HG02981 (cell line): ENCODE measurements at regions not wholly inside any gene's neighbourhood (a gene's known extent, or its start where the extent isn't known, plus 50 kb on each side); places are given as distances from the start of the nearest gene placed in this dataset.

Experiments
- ATAC-seq: cut with Tn5 transposase; IDR thresholded peaks from one replicate; pipeline ENCODE4 v1.9.1; 2021; ENCODE audit warnings: mild to moderate bottlenecking, moderate library complexity; ENCODE audit not compliant: unreplicated experiment

DNA sequence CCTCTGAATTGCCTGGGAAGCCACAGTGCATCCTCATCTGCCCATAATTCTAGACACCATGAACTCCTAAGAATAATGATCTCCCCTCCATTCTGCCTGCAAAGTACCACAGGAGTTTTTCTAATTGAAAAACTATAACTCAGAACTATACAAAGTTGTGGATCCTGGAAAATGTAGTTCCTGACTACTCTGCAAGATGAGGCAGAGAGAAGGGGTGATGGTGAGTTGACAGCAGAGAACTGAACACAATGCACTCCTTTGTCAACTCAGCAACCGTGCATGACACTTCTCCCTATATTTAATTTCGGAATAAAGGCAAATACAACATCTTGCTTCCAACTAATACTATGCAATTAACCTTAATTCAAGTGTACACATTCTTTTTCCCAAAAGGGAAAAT lies 471.1 kb upstream of the FAM98A start:
- ATAC-seq, result no peak

DNA sequence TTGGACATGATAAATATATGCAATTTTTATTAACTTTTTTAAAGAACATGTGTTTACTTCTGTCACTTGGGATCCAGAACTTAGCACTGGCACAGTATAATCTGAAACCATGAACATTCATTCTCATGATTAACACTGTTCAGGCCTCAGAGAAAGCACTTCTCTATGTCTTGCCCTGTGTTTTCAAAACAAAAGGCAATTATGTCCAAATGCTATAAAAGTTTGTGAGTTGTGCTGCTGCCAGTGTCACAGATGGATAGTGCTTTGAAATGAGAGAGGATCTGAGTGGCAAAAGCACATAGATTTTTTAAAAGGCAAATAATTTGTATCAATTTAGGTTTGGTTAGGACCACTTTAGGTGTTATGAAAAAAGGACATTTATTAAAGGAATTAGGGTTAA lies 470.5 kb upstream of the FAM98A start:
- no peak for ATAC-seq

DNA sequence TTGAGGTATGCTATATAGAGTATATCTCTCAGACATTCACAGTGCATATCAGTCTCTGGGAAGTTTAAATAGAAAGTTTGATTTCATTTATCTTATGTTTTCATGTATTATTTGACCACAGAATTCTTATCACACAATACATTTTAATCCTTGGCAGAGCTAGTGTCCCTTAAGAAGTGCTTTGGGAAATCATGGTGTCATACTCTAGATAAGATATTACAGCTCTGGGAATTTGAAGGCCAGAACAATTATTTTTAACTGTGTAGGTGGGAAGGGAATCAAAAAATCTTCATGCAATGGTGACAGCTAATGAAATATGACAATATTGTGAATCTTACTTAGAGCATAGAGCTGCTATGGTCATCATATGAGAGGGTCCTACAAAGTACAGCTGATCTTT lies 451.3 kb upstream of the FAM98A start:
- ATAC-seq, result no peak

DNA sequence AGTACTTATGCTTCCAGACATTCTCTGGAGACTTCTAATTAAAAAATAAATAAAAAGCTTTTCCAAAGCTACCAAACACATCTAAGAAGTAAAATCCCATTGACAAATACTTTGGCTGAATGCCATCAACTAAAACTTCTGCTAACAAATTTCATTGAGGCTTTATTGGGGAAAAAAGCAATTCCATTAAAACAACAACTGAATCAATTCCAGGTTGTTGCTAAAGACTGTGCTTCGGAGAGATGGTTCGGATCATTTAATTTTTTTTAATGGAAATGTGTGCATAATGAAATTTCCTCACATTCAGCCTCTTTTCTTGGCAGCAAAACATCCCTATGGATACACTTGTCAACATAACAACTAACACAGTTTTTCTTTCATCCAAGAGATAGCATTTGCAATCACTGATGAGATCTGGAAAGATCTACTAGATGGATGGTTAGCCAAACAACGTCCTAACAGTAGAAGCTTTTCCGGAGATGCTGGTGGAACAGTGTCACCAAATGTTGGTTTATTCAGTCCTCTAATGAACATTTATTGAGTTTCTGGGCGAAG lies 446.1 kb upstream of the FAM98A start:
- ATAC-seq, result no peak

DNA sequence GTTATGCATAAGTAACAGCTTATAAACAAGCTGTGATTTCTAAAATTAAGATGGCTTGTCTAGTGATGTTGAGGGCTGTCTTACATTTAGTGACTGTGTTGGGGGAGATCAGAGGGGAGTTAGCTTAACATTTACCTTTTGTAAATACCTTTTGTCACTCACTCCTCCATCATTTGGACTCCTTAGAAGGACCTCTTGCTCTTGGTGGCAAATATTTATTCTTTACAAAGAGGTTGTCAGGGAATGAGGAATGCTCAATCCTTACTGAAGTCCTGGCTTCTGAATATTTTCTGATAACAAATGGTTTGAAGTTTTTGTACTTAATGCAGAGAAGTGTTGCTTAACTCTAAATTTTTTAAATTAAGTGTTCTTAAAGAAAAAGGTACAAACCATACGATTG lies 438.8 kb upstream of the FAM98A start:
- no peak for ATAC-seq

DNA sequence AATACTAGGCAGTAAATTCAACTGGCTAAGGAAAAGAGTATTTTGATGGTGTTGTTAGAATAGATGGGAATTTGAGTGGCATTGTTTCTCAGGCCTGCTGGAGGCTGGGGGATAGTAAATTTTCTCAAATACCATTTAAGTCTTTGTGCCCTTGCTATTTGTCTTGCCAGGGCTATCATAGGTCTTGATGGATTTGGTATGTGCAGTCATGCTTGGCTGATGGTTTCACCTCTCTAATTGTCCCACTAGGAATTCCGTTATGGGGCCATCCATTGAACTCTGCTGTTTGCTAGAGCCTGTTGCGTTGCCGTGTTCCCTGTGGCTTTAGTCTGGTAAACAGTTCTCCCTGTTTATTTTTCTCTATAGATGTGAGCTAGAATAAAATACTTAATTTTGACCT lies 438.1 kb upstream of the FAM98A start:
- ATAC-seq, result no peak

DNA sequence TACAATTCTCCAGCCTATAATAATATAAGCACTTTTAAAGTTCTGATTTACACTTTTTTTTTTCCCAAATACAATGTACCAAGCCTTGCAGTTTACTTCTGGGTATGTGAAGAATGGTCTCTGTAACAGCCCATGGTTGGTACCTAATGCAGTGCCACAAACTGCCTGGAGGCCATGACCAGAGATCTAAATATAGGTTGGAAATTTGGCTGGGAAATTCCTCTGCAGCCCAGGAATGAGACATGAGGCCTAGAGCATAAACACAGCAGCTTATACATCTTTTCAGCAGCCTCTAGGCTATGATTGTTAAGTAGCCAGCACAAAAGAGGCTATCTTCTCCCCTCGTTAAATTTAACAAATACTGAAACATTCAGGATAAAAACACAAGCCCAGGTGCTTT lies 432.0 kb upstream of the FAM98A start:
- ATAC-seq, result no peak

DNA sequence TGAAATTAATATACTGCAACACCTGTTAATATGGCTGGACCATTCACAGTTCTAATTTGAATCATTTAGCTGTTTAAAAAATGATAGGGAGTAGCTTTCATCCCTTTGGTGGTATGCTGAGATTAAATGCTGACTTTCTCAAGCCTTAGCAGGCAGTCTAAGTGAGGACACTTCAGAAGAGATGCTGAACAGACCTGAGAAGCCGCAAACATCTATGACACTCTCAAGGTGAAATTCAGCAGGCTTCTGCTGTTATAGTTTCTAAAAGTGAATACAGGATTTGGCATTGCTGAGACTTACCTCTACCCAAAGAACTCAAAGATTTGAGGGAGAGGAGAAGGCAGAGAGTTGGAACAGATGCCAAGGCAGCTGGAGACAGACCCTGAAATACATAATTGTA lies 431.2 kb upstream of the FAM98A start:
- no peak for ATAC-seq

DNA sequence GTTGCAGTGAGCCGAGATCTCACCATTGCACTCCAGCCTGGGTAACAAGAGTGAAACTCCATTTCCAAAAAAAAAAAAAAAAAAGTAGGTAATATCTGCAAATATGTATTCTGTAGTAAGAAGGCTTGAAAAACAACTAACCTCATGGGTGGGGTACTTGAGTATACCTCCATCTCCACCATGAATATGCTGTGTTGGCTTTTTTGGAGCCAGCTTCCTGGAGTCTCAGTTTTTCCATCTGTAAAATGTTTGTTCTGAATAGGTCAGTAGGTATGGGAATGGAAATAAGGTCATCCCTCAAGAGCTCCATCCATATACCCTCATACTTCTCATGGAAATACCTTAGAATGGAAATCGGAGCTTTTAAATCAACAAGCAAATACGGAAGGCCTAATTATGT lies 430.0 kb upstream of the FAM98A start:
- ATAC-seq, result no peak

DNA sequence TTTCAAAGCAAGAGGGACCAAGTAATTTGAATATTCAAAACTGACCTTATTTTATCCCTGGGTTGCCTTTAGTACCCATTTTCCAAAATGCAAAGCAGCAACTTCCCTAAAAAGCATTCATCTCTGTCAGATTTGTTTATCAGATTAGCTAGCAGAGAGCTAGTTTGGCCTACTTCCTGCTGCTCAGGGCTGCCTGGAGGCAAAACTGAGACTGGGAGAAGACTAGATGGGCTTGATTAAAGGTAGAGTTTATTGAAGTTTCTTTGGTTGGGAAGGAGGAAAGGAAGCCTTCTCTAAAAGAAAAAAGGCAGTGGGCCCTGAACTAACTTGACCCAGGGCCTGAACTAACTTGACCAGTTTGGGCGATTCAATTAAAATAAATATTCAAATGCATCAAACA lies 426.1 kb upstream of the FAM98A start:
- no peak for ATAC-seq

DNA sequence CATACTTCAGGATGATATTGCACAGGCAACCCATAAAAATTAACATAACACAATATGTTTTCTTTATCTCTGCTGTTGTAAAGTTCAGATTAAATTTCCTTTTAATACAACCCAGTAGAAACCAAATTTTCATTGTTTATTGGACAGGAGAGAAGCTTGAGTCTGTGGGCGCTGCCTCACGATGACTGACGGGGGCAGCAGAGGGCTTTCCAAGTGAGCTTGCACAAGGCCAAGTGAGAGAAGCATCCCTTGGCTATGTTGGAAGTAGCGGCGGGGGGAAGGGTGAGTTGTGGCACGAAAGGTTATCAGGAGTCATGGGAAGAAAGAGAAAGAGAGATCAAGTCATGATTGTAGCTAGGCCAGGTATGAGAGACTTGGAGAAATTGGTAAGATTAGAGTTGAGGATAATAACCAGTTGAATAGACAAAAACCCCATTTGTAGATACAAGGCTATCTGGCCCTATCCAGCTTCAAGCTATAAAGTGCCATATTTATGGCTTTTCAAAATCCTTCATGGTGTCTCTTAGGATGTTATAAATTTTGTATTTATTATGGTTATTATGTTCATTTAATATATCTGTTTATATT lies 413.7 kb upstream of the FAM98A start:
- peak; percentile 75 for ATAC-seq

DNA sequence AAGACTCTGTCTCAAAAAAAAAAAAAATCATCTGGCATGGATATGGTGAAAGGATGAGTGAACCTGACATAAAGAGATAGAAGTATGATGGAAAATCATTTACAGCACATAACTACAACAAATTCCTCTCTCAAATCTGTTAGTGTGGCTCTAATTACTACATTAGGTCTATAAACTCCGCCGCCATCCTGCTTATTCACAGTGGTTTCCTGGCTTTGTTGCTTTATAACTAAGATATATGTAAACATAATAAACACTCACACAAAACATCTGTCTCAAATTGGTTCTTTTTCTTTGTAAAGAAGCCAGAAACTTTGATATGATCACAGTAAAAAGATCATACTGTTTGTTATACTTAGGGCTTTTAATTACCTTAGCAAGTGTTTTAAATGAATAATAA lies 412.6 kb upstream of the FAM98A start:
- ATAC-seq, result no peak

DNA sequence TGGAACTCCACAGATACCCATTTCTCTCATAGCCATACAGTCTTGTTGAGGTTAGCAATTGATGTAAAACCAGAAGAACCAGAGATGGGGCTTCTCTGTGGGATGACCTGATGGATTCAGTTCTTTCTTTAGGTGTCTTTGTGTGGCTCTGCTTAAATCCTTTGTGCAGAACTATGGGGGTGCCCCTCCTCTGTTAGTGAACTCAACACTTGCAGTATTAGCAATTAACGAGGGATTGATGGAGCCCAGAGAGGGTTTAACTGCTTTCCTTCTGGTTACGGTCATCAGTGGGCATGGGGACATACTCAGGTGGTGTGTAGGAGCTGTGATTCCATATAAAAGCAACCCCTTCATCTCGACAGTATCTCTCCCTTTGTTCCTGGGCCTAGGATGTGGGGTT lies 406.8 kb upstream of the FAM98A start:
- ATAC-seq, result no peak

DNA sequence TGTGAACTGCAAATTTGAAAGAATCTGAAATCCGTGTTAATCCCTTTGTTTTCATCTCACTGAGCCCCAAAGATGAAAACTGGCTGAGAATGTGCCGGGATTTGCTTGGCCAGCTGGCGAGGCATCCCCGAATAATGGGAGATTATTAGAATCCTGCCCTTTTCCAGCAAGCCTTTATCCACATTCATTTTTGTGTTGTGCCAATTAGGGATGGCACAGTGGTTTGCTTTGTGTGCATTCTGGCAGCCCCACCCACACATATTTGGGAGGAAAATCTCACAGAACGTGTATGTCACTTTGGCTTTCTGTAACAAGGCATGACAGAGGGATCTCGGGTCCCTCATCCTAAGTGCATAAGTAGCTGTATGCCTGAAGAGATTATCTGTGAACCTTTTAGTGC lies 405.8 kb upstream of the FAM98A start:
- ATAC-seq, result no peak

DNA sequence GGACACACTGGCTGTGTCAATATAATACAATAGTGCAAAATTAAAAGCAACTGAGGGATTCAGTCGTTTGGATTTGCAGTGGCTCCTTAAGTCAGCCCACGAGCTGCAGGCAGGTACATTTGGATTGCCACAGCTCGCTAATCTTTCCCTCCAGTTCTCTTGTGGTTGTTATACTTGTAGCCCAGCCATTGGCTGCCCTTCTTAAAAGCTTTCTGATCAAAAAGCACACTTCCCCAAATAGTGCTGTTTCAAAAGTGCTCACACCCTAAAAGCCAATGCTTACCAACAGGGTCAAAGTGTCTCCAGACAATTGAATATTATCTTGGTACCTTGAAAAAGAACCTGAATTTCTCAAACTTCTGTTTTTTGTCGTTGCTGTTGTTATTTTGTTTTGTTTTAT lies 404.7 kb upstream of the FAM98A start:
- no peak for ATAC-seq

DNA sequence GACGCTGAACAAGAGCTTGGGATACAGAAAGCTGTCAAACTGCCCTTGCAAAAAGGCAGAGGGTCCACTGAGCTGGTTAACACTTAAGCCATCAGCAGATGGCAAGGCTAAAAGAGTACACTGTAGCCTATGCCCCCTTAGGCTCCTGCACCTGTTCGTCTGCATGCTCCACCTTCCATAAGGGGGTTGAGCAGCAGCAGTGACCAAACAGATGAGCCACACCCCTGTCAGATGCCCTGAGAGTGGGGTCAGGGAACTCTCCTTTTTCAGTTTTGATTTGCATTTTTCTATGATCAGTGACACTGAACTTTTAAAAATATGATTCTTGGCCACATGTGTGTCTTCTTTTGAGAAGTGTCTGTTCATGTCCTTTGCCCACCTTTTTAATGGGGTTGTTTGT lies 402.5 kb upstream of the FAM98A start:
- no peak for ATAC-seq

DNA sequence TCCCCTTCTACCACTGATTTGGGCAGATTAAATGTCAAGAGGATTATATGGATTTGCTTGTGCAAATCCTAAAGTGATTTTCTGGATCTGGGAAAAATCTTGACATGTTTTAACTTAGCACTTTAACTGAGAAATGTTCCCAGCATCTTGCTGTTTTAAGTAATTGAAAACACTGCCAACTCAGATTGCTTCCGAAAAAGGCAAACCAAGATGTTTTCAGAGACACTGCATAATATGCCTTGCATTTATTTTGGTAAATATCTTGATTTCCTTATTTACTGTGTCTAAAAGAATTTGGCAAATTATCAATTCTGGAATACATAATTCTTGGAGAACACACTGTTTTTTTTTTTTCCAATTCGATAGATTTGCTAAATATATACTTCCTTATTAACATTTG lies 385.0 kb upstream of the FAM98A start:
- no peak for ATAC-seq

DNA sequence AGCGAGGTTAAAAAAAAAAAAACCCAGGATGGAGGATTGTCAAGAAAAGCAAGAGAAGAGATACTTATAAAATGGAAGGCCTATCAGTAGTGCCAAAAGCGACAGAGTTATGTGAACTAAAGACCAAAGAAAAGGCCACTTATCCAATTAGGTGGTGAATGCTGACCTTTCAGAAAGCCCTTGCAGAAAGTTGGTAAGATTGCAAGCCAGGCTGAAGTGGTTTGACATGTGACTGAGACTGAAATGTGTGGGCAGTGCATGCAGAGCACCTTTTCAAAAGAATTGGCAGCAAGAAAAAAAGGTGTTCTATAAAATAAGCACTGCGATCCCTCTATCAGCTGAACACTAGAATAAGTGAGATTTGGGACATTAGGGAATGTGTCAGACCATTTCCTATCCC lies 379.4 kb upstream of the FAM98A start:
- no peak for ATAC-seq

DNA sequence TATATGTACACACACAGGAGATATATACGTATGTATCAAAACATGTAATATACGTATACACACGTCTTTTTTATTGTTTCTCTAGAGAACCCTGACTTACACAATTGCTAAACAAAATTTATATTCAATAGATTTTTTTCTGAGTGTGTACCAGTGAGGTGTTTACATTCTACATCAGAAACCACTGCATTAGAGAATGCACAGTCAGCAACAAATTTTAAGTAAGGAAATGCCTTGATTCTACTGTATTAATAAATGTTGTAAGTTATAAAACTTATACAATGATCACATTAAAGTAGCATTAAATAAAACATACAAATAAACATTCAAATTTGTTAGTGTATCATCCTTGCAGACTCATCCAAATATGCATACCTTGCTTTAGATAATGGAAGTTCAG lies 376.4 kb upstream of the FAM98A start:
- no peak for ATAC-seq

DNA sequence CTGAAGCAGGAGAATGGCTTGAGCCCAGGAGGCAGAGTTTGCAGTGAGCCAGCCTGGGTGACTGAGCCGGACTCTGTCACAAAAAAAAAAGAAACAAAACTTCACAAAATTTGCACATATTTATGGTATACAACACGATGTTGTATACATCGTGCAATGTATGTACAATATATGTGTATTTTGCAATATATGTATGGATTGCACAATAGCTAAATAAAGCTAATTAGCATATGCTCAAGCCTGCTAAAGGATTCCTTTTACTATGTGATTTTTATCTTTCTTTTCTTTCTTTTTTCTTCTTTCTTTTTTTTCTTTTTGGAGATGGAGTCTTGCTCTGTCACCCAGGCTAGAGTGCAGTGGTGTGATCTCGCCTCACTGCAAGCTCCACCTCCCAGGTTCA lies 368.0 kb upstream of the FAM98A start:
- no peak for ATAC-seq

DNA sequence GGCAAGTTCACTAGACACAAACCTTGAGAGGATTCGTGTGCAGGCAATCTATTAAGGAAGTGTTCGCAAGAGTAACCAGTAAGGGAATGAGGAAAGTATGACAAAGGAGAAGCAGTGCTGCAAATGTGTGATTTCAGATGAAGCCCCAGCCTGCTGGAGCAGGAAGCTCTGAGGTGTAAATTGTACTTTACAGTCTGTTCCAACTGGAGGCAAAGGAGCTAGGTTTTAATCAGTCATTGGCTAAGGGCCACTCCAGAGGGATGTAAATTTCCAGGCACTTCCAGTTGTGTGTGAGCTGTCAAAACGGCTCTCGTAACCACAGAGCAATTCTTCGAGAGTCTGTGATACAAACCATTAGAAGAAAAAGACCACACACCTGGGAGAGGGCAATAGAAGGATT lies 359.5 kb upstream of the FAM98A start:
- no peak for ATAC-seq

DNA sequence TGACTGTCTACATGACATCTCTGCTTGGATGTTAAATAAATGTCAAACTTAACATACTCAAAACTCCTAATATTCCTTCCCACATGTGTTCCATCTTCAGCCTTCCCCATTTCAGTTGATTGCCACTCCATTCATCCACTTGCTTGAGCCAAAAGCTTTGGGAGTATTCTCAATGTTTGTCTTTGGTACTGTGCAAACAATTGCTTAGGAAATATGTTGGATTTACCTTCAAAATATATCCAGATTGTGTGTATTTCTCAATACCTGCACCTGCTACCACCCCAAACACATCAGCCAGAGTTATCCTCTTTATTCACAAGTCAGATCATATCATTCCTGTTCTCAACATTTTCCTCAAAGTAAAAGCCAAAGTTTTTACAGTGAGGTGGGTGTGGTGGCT lies 350.3 kb upstream of the FAM98A start:
- ATAC-seq, result no peak

DNA sequence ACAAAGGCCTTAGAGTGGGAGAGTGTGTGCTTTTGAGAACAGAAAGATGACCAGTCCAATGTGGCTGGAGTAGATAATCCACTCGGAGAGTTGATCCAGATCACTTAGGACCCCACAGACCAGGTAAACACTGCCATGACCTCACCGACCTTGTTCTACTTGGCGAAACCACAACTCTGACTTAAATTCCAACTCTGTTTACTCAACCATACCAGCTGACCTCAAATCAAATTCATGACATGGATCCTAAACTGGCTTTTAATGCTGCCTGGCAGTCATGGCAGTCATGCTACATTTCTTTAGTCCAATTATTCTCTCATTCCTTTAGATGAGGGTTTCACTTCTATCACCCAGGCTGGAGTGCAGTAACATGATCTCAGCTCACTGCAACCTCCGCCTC lies 347.1 kb upstream of the FAM98A start:
- ATAC-seq, result no peak

DNA sequence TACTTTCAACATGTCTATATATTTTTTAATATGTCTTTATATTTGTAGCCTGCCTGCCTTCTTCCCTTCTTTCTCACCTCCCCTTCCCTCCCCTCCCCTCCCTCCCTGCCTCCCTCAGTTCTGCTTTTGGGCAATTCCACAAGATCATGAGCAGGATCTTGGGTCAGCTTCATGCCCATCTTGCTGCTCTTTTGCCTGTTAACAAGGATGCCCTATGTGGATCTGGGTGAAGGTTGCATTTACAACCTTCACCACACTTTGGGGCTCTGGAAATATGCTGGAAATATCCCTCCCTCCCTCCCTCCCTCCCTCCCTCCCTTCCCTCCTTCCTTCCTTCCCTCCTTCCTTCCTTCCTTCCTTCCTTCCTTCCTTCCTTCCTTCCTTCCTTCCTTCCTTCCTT lies 334.1 kb upstream of the FAM98A start:
- no peak for ATAC-seq
